Activated CD4-positive, CD25-positive, alpha-beta regulatory T cell treated with anti-CD3 and anti-CD28 coated beads, Interleukin-2, amount 50 U/mL, for 24 hours (primary cell): ENCODE measurements at regions not wholly inside any gene's neighbourhood (a gene's known extent, or its start where the extent isn't known, plus 50 kb on each side); places are given as distances from the start of the nearest gene placed in this dataset.
"Not testable (repeated sequence)": the region's sequence is repeated elsewhere in the genome, so short reads cannot be mapped to it uniquely, and the experiment has no call there.

ENCODE experiments used
- ATAC-seq, 2 donors: fragments of 150-1000 bp; cut with Tn5 transposase; one replicate each; pipeline ENCODE4 v1.10.0; 2021; ENCODE audit warnings: mild to moderate bottlenecking in 1 of 2, moderate library complexity in 1 of 2

DNA sequence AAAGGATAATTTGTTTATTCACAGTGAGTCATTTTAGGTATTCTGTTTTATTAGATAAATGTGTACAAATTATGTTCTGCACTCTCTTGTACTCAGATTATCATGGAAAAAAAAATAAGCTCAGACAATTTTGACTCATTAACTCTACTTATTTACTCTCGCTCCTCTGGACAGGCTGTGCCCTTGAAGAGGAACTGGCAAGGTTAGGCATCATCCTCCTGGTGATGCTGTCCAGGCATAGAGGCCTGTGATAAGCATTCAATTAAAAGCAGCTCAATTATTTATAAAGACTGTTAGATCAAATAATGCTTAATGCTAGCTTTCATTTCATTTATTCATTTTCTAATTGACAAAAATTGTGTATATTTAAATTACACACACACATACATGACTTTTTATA, 518.5 kb downstream of the TENT5A start:
- no peak for ATAC-seq

DNA sequence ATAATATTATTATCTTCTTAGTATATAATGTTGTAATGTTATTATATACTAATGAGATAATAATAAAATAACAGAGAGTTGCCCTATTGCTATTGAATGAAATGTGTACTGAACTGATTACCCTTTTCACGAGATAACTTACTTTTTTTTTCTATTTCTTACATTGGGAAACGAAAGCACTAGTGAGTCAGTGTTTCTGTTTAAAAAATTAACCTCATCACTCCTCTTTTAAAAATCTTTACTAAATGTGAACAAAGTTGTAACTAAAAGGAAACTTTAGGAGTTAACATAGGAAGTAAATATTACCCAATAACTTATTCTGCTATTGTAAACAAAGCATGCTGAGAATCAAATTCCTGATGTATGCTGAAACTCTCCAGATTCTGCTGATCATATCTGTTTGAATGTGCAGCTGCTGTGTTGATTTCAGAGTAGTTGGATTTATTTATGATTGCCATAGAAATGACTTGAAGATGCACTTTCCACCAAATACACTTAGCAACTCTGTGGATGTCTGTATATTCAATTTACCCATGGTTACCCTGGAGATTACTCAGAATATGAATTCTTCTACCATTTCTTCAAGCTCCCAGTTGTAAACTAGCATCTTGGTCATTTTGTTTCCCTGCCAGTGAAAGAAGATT, 523.4 kb downstream of the TENT5A start:
- ATAC-seq = no peak

- no peak for ATAC-seq
Observed at GRCh38 chr6:81226957-81227356, 525.5 kb downstream of the TENT5A start.

GRCh38 chr6:81216668-81217067, 535.8 kb downstream of the TENT5A start:
- no peak for ATAC-seq

GRCh38 chr6:81215092-81215432, 537.4 kb downstream of the TENT5A start:
- ATAC-seq = peak in 1 of 2 donors; percentile 13

DNA sequence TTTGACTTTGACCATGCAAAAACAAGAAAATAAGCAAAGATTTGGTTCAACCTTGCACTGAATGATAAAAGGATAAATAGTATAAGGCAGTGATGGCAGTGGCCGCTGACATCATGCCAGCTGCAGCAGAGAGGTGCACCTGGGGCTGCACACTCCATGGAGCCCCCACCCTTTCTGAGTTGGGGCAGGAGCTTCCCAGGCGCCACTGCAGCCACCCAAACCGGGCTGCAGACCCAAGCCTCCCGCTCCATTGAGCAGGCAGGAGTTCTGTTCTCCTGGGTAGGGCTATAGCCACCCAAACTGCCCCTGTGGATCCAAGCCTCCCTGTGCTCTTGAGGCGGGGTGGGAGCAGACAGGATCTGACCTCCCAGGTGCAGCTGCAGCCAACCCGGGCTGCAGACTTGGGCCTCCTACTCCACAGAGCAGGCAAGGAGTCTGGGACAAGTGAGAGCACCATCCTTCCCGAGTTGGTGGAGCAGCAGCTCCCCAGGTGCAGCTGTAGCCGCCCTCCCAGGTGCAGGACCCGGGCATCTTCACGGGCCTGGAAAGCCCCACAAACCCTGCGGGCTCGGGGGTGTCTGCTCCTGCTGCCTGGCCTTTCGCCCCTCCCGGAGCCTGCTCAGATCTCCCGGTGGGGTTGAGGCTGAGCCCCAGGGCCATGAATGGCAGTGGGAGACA, 537.9 kb downstream of the TENT5A start:
- ATAC-seq = no peak

GRCh38 chr6:81204731-81205130, 547.8 kb downstream of the TENT5A start:
- ATAC-seq = no peak

GRCh38 chr6:81194374-81194773, 558.1 kb downstream of the TENT5A start:
- ATAC-seq = no peak

DNA sequence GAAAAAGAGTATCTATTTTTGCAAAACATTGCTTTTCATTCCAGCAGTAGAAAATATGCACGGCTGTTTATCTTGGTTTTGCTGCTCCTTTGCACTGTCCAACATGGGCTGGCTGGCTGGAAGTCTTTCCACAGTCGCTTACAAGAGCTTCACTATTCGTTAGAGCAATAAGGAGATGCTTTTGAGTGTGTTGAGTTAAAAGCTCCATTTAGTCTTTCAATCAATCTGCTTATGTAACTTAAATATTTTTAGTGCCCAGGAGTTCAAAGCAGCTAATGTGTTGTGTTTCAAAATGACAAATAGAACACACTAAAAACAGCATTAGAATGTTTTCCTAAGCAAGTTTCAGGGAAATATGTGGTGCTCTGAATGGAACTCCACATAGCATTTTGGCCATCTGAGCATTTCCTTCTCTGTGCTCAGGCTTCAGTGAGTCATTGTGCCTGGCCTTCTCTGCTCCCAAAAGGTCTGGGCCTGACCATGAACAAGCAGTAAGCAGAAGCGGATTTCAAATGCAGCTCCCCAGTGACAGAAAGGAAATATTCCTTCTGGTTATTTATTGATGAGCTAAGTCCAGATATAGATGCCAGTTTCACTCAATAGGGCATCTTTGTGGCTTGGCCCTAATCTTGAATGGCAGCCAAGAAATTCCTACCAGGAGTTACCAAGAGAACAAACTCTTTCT, 580.3 kb downstream of the TENT5A start:
- ATAC-seq = no peak

DNA sequence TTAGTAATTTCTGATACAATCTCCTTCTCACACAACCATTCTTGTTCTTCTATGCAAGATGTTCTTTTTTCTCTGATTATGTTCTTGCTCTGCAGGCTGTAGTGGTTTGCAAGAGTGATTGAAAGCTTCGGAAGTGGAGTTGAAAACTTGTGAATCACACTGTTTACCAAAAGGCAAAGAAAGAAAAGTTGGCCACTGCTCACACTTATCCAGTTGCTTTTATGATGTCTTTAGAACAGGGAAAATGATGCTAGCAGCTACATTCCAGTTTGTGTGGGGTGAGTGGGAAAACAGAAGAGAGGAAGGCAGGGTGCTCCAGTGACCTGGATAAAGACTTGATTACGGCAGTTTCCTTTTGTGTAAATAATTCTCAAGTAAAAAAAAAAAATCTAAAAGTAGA, 583.3 kb downstream of the TENT5A start:
- no peak for ATAC-seq

DNA sequence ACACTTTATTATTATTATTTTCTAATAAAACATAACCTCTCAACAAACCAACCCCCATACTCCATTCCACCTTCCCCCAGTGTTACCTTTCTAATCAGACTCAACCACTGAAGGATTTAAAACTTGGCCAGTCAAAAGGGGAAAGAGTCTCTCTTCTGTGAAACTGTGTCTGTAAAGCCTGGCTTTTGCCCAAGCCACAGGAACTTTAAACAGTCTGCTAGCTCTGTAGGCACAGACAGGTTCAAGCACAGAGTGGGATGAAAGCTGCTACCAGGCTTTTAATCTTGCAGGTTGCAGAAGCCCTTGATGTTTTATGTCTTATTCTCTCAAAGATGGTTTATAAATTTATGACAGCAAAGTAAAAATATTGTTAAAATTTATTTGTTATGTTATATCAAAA, 585.7 kb downstream of the TENT5A start:
- no peak for ATAC-seq

- no peak for ATAC-seq
Observed at GRCh38 chr6:81158956-81159355, 593.5 kb downstream of the TENT5A start.

- no peak for ATAC-seq
Observed at GRCh38 chr6:81148751-81149150, 603.7 kb downstream of the TENT5A start.

DNA sequence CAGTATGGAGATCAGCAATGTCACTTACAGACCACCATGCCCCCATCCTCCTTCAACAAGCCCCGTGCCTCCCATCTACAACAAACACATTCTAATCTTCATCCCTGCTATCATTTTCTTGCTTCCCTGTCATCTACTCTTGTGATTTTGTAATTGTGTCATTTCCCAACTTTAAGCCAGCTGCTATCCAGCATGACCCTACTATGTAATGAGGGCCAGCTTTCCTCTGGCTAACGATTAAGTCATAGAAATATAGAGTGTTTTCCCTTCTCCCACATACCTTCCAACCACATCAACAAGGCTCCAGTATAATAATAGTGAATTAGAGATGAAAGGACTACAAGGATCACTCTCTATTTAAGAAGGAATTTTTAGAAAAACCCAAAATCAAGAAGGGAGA, 607.0 kb downstream of the TENT5A start:
- no peak for ATAC-seq

DNA sequence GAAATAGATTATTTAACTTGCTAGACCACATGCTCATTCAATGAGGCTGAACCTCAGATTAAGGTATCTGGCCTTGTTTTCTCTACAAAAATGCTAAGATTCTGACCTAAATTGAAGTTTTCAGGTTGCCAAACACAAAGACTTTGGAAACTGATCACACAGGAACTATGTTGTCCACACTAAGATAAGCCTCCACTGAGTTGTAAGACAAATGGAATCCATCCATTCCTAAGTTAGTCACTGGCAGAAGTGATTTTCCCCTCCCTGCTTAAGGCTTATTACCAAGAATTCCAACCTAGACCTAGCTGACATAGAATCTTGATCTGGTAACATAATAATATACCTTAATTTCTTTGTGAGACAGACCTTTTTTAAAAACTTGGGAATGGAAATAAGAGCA, 608.1 kb downstream of the TENT5A start:
- ATAC-seq = no peak

DNA sequence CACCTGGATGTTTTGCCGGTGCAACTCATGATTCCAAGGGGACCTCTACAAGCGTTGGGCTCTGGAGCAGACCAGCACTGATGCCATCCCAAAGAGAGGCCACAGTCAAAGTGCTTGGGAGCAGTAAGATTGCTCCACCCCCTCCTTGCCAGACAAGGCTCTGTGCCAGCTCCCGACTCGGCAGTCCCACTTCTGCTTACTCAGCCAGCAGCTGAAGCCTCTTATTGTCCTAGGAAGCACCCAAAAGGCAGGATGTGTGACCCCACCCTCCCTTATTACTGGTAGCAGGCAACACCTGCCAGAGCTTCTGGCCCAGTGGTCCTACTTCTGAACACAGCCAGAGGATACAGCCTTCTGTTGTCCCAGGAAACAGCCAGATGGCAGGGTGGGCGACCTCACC, 614.2 kb downstream of the TENT5A start:
- ATAC-seq = no peak

DNA sequence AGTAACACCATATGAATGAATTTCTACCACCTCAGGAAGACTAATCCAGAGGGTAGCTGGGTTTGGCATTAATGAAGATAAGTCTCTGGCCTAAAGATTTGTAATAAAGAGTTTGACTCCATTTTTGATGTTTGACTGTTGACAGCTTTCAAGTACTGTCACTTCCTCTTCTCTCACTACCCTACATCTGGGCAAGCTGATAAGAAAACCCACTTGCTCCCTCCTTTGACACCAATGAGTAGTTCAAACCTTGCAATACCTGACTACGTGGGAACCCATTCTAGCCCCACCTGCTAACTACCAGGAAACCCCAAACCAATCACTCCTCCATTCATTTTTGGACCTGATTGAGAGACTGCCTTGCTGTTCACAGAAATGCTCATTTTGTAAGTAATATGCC, 621.5 kb downstream of the TENT5A start:
- no peak for ATAC-seq

DNA sequence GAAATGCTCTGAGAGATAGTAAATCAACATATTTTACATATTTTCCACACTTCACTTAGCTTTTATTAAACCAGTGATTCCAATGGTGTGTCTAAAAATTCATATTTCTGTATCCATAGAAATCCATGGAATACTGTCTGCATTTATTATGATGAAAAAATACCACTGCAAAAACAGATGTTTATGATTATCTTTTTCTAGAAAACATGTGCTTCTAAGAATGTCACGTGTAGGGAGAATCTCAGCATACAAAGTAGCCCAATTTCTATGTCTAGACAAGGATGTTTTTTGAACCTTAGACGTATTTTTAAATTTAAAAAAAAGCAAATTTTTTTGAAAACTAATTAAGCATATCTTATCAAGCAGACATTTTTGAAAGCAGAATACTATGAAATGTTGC, 622.4 kb downstream of the TENT5A start:
- no peak for ATAC-seq

- ATAC-seq = no peak
Observed at GRCh38 chr6:81128671-81129070, 623.8 kb downstream of the TENT5A start.

- ATAC-seq = no peak
Observed at GRCh38 chr6:81126150-81126549, 626.3 kb downstream of the TENT5A start.

DNA sequence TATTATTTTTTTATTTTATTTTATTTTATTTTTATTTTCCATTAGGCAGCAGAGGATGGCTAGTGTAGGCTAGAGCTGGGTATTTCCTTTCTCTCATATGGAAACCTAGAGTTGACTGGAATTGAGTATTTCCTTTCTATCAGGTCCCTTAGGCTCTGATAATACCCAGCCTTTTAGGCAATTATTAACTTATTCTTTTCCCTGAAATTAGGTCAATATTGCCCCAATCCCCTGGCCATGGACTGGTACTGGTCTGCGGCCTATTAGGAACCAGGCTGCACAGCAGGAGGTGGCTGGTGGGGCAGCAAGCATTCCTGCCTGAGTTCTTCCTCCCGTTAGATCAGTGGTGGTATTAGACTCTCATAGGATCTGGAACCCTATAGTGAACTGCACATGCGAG, 632.2 kb downstream of the TENT5A start:
- ATAC-seq = no peak

- ATAC-seq = no peak
Observed at GRCh38 chr6:81105998-81106397, 646.5 kb downstream of the TENT5A start.

- no peak for ATAC-seq
Observed at GRCh38 chr6:81098109-81098814, 654.2 kb downstream of the TENT5A start.

- ATAC-seq = not testable (repeated sequence)
Observed at GRCh38 chr6:81096464-81096863, 656.0 kb downstream of the TENT5A start.
